ENCODE measurements at regions not wholly inside any gene's neighbourhood (a gene's known extent, or its start where the extent isn't known, plus 50 kb on each side); places are given as distances from the start of the nearest gene placed in this dataset.

- TF ChIP-seq, protein P1, sequence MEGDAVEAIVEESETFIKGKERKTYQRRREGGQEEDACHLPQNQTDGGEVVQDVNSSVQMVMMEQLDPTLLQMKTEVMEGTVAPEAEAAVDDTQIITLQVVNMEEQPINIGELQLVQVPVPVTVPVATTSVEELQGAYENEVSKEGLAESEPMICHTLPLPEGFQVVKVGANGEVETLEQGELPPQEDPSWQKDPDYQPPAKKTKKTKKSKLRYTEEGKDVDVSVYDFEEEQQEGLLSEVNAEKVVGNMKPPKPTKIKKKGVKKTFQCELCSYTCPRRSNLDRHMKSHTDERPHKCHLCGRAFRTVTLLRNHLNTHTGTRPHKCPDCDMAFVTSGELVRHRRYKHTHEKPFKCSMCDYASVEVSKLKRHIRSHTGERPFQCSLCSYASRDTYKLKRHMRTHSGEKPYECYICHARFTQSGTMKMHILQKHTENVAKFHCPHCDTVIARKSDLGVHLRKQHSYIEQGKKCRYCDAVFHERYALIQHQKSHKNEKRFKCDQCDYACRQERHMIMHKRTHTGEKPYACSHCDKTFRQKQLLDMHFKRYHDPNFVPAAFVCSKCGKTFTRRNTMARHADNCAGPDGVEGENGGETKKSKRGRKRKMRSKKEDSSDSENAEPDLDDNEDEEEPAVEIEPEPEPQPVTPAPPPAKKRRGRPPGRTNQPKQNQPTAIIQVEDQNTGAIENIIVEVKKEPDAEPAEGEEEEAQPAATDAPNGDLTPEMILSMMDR (IDR thresholded peaks at IDR 0.05; ENCODE audit: low read depth, low read length), result no peak
- TF ChIP-seq EZH2phosphoT487 (IDR thresholded peaks at IDR 0.05; ENCODE audit: low read depth), result no peak
These were observed 112.7 kb upstream of the DLX2 start for GRCh38 chr2:172215172-172215935.

Measured in OCI-LY3 (cell line).